H1 (cell line): ENCODE measurements at regions not wholly inside any gene's neighbourhood (a gene's known extent, or its start where the extent isn't known, plus 50 kb on each side); places are given as distances from the start of the nearest gene placed in this dataset.

Experiments
- KDM1A ChIP-seq: fragments of 200-600, 300-600 bp; sonication (generic); IDR thresholded peaks from 2 replicates; pipeline ENCODE4 v1.7.1; 2016; ENCODE audit warnings: mild to moderate bottlenecking, low read length, borderline replicate concordance
- KDM4A ChIP-seq: IDR thresholded peaks from one replicate; pipeline ENCODE4 v1.7.1; 2012; ENCODE audit warnings: low read depth, mild to moderate bottlenecking, moderate library complexity, low read length, inconsistent platforms; ENCODE audit not compliant: severe bottlenecking
- MAFK ChIP-seq: IDR thresholded peaks from 2 replicates; pipeline ENCODE4 v1.6.1; 2012; ENCODE audit warnings: low read depth, mild to moderate bottlenecking, improper control_type of control experiment, low read length
- POLR2AphosphoS5 ChIP-seq: IDR thresholded peaks from 2 replicates; pipeline ENCODE4 v1.6.1; 2011; ENCODE audit warnings: low read depth, low read length
- SP4 ChIP-seq: IDR thresholded peaks from 2 replicates; pipeline ENCODE4 v1.6.1; 2012; ENCODE audit warnings: low read length, inconsistent platforms
- TAF7 ChIP-seq: optimal IDR thresholded peaks from 2 replicates; pipeline ENCODE3; 2011; ENCODE audit warnings: low read depth, mild to moderate bottlenecking, inconsistent platforms, low read length, moderate library complexity, borderline replicate concordance
- TF ChIP-seq, protein P1 (sequence below): fragments of 300-600 bp; sonication (generic); IDR thresholded peaks from 2 replicates; pipeline ENCODE4 v1.7.1; 2012; ENCODE audit warnings: low read length, moderate library complexity, mild to moderate bottlenecking, inconsistent platforms; ENCODE audit not compliant: insufficient replicate concordance

DNA sequence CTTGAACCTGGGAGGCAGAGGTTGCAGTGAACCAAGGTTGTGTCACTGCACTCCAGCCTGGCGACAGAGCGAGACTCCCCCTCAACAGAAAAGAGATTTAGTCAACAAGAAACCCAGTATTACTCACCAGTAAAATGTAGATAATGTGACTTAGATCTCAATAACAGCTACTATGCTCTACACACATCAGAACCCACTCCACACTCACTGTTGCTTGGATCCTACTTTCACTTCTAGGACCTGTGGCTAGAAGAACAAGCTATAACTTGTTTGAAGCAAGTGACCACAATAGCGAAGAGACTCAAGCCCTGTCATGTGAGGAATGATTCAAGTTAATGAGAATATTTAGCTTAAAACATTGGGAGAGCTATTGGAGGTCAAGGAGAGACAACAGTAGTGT lies 100.7 kb downstream of the ANXA2 start (continued):
- TF ChIP-seq, protein P1, sequence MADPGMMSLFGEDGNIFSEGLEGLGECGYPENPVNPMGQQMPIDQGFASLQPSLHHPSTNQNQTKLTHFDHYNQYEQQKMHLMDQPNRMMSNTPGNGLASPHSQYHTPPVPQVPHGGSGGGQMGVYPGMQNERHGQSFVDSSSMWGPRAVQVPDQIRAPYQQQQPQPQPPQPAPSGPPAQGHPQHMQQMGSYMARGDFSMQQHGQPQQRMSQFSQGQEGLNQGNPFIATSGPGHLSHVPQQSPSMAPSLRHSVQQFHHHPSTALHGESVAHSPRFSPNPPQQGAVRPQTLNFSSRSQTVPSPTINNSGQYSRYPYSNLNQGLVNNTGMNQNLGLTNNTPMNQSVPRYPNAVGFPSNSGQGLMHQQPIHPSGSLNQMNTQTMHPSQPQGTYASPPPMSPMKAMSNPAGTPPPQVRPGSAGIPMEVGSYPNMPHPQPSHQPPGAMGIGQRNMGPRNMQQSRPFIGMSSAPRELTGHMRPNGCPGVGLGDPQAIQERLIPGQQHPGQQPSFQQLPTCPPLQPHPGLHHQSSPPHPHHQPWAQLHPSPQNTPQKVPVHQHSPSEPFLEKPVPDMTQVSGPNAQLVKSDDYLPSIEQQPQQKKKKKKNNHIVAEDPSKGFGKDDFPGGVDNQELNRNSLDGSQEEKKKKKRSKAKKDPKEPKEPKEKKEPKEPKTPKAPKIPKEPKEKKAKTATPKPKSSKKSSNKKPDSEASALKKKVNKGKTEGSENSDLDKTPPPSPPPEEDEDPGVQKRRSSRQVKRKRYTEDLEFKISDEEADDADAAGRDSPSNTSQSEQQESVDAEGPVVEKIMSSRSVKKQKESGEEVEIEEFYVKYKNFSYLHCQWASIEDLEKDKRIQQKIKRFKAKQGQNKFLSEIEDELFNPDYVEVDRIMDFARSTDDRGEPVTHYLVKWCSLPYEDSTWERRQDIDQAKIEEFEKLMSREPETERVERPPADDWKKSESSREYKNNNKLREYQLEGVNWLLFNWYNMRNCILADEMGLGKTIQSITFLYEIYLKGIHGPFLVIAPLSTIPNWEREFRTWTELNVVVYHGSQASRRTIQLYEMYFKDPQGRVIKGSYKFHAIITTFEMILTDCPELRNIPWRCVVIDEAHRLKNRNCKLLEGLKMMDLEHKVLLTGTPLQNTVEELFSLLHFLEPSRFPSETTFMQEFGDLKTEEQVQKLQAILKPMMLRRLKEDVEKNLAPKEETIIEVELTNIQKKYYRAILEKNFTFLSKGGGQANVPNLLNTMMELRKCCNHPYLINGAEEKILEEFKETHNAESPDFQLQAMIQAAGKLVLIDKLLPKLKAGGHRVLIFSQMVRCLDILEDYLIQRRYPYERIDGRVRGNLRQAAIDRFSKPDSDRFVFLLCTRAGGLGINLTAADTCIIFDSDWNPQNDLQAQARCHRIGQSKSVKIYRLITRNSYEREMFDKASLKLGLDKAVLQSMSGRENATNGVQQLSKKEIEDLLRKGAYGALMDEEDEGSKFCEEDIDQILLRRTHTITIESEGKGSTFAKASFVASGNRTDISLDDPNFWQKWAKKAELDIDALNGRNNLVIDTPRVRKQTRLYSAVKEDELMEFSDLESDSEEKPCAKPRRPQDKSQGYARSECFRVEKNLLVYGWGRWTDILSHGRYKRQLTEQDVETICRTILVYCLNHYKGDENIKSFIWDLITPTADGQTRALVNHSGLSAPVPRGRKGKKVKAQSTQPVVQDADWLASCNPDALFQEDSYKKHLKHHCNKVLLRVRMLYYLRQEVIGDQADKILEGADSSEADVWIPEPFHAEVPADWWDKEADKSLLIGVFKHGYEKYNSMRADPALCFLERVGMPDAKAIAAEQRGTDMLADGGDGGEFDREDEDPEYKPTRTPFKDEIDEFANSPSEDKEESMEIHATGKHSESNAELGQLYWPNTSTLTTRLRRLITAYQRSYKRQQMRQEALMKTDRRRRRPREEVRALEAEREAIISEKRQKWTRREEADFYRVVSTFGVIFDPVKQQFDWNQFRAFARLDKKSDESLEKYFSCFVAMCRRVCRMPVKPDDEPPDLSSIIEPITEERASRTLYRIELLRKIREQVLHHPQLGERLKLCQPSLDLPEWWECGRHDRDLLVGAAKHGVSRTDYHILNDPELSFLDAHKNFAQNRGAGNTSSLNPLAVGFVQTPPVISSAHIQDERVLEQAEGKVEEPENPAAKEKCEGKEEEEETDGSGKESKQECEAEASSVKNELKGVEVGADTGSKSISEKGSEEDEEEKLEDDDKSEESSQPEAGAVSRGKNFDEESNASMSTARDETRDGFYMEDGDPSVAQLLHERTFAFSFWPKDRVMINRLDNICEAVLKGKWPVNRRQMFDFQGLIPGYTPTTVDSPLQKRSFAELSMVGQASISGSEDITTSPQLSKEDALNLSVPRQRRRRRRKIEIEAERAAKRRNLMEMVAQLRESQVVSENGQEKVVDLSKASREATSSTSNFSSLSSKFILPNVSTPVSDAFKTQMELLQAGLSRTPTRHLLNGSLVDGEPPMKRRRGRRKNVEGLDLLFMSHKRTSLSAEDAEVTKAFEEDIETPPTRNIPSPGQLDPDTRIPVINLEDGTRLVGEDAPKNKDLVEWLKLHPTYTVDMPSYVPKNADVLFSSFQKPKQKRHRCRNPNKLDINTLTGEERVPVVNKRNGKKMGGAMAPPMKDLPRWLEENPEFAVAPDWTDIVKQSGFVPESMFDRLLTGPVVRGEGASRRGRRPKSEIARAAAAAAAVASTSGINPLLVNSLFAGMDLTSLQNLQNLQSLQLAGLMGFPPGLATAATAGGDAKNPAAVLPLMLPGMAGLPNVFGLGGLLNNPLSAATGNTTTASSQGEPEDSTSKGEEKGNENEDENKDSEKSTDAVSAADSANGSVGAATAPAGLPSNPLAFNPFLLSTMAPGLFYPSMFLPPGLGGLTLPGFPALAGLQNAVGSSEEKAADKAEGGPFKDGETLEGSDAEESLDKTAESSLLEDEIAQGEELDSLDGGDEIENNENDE: no peak
- TF ChIP-seq TAF7: no peak
- no peak for TF ChIP-seq MAFK
- no peak for TF ChIP-seq POLR2AphosphoS5
- TF ChIP-seq KDM1A: no peak
- TF ChIP-seq SP4: no peak
- TF ChIP-seq KDM4A: no peak
